Right atrium auricular region (tissue), 2 donors: ENCODE measurements at regions not wholly inside any gene's neighbourhood (a gene's known extent, or its start where the extent isn't known, plus 50 kb on each side); places are given as distances from the start of the nearest gene placed in this dataset.

ENCODE experiments used
- DNase-seq: peaks from one replicate; pipeline ENCODE4 v3.0.0-alpha.2; 2019; ENCODE audit warnings: low spot score
- H3K27ac ChIP-seq, 2 donors: fragments of 200-600 bp; sonication (generic); 1 replicate in 1 of 2; 2 replicates in 1 of 2; pipeline ENCODE4 v1.5.1; 2016 to 2019
- H3K27me3 ChIP-seq, 2 donors: fragments of 200-600 bp; sonication (generic); one replicate each; pipeline versions ENCODE4 v1.5.1 to v1.6.0; 2017 to 2019
- H3K36me3 ChIP-seq: fragments of 200-600 bp; sonication (generic); one replicate; pipeline ENCODE4 v1.5.1; 2016
- H3K4me1 ChIP-seq, 2 donors: fragments of 200-600 bp; sonication (generic); one replicate each; pipeline versions ENCODE4 v1.5.1 to v1.6.0; 2017 to 2019
- H3K4me3 ChIP-seq, 2 donors: fragments of 200-600 bp; sonication (generic); 1 replicate in 1 of 2; 2 replicates in 1 of 2; pipeline ENCODE4 v1.5.1; 2017 to 2019; ENCODE audit warnings: mild to moderate bottlenecking in 1 of 2, moderate library complexity in 1 of 2
- H3K9me3 ChIP-seq, 2 donors: fragments of 200-600 bp; sonication (generic); one replicate each; pipeline ENCODE4 v1.5.1; 2019
- CTCF ChIP-seq, 2 donors: fragments of 200-600 bp; sonication (generic); IDR thresholded peaks; one replicate each; pipeline ENCODE4 v1.5.1; 2019; ENCODE audit warnings: antibody characterized with exemption in 2 of 2

DNA sequence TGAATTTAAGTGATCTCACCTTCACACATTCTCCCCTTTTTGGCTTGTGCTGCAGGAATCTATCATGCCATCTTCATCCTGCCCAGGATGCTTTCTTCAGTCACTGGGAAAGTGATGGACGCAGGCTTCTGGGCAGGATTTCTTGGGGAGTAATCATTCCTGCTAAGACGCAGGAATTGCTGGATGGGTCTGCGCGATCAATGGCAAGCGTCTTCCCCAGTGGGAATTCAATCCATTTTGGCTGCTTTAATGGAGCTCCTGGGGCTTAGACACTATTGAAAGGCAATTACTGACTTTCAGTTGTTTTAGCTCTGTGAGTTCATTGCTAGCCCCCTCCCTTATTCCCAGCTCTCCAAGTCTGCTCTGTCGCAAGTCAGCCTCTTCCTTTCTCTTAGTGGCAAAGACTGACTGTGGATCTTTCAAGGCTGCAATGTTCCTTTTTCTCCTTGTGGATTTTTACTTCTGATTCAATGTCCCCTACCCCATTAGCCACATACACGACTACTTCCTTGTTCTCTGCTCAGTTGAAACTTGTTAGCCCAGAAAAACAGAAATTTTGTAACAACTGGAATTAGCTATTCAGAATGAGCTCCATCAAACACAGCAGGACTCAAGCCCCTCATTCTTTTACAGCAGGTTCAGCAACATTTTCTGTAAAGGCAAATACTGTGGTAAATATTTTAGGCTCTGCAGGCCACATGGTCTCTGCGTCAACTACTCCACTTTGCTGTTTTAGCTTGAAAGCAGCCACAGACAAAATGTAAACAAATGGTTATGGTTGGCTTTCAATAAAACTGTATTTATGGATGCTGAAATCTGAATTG lies 154.9 kb downstream of the ASB9 start:
- Histone ChIP-seq H3K27me3 (no peaks in the 10 kb centered on the region), H3K9me3 (no peaks in the 10 kb centered on the region), H3K27ac (no peak overlapping the region), H3K4me1 (no peaks in the 10 kb centered on the region), H3K36me3 (no peaks in the 10 kb centered on the region), H3K4me3 (no peak overlapping the region)
- no peak for TF ChIP-seq CTCF (IDR thresholded peaks at IDR 0.05)
- no peak for DNase-seq

GRCh38 chrX:15107367-15107988 lies 162.4 kb downstream of the ASB9 start:
- peaks cover 6 to 12% of the 10 kb centered on the region in 2 donors for H3K9me3 ChIP-seq
- no peak overlapping the region for H3K4me3 ChIP-seq
- H3K36me3 ChIP-seq = no peaks in the 10 kb centered on the region
- H3K27ac ChIP-seq = no peak overlapping the region
- no peak for DNase-seq
- TF ChIP-seq CTCF (IDR thresholded peaks at IDR 0.05) = no peak
- H3K27me3 ChIP-seq = no peaks in the 10 kb centered on the region
- H3K4me1 ChIP-seq = no peaks in the 10 kb centered on the region

- DNase-seq = no peak
- H3K36me3 ChIP-seq = no peaks in the 10 kb centered on the region
- no peaks in the 10 kb centered on the region for H3K4me1 ChIP-seq
- H3K9me3 ChIP-seq = no peaks in the 10 kb centered on the region
- no peak overlapping the region for H3K4me3 ChIP-seq
- no peak overlapping the region for H3K27ac ChIP-seq
- no peaks in the 10 kb centered on the region for H3K27me3 ChIP-seq
- TF ChIP-seq CTCF (IDR thresholded peaks at IDR 0.05) = no peak
These were observed 171.4 kb downstream of the ASB9 start for GRCh38 chrX:15098505-15098904.

DNA sequence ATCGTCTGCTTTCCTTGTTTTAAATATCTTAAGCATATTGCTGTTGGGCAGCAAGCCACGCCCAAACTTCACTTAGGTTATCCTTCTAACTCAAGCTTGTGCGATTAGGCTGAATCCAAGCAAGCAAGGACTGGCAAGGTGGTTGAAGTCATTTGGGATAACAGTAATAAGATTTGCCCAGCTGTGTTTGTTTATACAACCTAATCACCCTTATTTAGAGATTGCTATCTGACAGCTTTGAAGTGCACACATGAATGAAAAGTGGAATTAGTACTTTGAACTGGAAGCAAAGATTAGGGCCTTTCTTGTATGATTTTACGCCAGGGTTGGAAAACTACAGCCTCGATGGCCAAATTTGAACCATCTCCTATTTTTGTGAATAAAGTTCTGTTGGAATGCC lies 182.1 kb downstream of the ASB9 start:
- no peaks in the 10 kb centered on the region for H3K4me1 ChIP-seq
- no peaks in the 10 kb centered on the region for H3K9me3 ChIP-seq
- no peaks in the 10 kb centered on the region for H3K36me3 ChIP-seq
- H3K27ac ChIP-seq = no peak overlapping the region
- no peak overlapping the region for H3K4me3 ChIP-seq
- no peak for DNase-seq
- H3K27me3 ChIP-seq = no peaks in the 10 kb centered on the region
- no peak for TF ChIP-seq CTCF (IDR thresholded peaks at IDR 0.05)

- DNase-seq = no peak
- no peaks in the 10 kb centered on the region for H3K4me1 ChIP-seq
- no peak overlapping the region for H3K4me3 ChIP-seq
- H3K36me3 ChIP-seq = no peaks in the 10 kb centered on the region
- no peaks in the 10 kb centered on the region for H3K27me3 ChIP-seq
- H3K27ac ChIP-seq = no peak overlapping the region
- H3K9me3 ChIP-seq = no peaks in the 10 kb centered on the region
- TF ChIP-seq CTCF (IDR thresholded peaks at IDR 0.05) = no peak
These were observed 196.6 kb downstream of the ASB9 start for GRCh38 chrX:15073313-15073712.
